COLO829 (cell line): ENCODE measurements at regions not wholly inside any gene's neighbourhood (a gene's known extent, or its start where the extent isn't known, plus 50 kb on each side); places are given as distances from the start of the nearest gene placed in this dataset.
"Not testable (repeated sequence)": the region's sequence is repeated elsewhere in the genome, so short reads cannot be mapped to it uniquely, and the experiment has no call there.

ENCODE experiments used
- DNase-seq: peaks from one replicate; pipeline ENCODE4 v3.0.0; 2012; ENCODE audit warnings: low spot score

- DNase-seq = no peak
Observed at GRCh38 chr2:171266102-171266501, 105.4 kb upstream of the TLK1 start.

DNA sequence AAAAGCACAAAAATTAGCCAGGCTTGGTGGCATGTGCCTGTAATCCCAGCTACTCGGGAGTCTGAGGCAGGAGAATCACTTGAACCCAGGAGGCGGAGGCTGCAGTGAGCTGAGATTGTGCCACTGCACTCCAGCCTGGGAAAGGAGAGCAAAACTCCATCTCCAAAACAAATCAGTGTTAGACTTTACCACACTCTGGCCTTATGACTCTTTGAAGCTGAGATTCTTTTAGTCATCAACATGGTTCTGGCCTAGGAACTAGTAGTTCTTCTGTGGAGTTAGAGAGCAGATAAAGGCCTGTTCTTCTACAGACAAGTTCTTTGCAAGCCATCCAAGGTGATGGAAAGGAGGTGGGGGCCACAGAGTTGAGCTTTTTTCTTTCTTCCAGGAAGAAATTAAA is 100.8 kb upstream of the TLK1 start:
- DNase-seq = not testable (repeated sequence)

DNA sequence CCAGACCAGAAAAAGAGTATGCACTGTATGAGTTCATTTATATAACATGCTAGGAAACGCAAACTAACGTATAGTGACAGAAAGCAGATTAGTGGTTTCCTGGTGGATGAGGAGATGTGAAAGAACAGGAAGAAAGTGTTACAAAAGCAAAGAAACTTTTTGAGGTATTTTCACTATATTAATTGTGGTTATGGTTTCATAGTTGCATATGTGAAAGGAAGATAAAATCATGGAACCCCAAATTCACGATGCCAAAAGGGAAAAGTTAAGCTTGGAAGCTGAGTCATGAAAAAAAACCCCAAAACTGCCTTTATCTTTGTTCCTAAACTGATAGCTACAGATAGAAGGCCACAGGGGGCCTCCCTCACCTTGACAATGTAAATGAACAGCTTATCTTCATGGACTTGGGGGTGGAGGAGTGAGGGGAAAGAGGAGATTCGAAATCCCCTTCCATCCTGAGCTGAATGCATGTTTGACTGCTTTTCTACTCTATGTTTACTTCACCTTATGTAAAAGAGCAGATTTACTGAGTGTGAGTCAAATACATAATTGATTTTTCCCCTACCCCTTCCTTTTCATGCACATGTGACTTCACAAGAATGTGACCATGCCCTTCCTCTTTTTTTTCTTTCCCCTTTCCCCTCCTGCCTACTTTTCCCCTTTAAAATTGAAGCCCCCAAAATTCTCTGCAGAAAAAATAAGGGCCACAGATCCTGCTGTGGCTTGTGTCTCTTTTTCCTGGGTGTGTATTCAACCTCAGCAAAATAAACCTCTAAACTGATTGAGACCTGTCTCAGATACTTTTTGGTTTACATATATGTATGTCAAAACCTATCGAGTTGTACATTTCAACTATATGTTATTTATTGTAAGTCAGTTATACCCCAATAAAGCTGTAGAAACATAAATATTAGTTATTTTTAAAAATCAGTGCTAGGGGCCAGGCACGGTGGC is 100.1 kb upstream of the TLK1 start:
- no peak for DNase-seq

DNA sequence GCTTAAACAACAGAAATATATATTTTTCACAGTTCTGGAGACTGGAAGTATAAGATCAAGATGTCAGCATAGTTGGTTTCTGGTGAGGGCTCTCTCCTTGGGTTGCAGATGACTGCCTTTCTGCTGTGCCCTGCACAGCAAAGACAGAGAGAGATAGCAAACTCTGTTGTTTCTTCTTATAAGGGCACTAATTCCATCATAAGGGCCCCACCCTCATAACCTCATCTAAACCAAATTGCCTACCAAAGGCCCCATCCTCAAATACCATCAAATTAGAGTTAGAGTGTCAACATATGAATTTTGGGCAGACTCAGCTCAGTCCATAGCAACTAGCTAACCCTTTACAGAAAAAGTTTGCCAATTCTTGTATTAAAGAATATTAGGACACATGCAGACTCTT is 94.0 kb upstream of the TLK1 start:
- DNase-seq = no peak

DNA sequence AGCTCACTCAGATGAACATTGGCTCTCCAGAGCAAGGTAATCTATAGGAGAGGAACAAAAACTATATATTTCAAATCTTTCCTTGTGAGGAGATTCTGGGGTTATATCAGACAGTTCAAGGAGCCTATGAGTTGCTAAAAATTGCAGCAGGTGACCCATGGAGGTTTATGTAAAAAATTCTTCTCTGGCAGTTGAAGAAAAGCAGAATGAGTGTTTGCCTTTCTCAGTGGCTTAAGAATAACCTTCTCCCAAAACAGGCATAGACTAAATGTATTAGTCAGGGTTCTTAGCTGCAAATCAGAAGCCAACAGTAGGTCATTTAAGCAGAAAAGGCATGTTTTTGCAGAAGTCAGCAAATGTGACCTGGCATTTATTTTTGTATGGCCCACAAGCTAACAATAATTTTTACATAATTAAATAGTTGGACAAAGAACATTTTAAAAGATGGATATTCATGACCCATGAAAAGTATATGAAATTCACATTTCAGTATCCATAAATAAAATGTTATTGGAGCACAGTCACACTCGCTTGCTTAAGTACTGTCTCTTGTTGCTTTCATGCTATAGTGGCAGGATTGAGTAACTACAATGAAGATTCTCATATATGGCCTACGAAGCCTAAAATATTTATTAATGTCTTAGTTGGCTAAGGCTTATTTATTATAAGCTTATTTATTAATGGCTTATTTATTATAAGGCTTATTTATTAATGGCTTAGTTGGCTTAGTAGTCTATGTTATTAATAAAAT is 93.4 kb upstream of the TLK1 start:
- DNase-seq = no peak

DNA sequence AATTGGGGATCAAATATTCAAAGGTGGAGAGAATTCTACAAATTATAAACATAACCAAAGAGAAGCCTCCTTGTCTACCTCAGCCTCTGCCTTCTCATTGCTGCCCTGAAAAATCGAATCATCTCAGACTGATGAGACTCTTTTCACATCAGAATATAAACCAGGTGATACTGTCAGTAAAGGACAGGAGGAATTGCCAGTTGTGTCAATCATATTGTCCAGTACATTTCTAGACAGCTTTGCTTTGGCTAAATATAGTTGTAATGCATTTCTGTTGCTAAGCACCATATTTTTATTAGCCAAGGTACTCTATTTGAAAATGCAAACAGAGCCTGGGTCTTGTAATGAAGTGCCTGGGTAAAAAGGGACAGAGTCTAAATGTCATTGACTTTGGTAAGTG is 92.6 kb upstream of the TLK1 start:
- DNase-seq = no peak

DNA sequence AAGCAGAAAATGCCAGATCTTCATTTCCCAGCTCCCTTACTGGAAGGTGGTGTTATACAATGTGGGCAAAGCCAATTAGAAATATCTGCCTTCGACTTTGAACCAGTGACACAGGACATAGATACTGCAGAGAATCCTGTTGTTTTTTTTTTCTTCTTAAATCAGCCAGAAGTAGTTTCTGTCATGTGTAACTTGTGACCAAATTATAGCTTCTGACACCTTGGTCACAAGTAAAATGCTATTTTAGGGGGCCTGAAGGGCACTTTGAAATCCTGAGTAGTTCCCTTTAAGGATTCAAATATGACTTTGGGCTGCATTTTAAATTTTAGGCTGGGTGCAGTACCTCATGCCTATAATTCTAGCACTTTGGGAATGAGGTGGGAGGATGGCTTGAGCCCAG is 89.0 kb upstream of the TLK1 start:
- no peak for DNase-seq

DNA sequence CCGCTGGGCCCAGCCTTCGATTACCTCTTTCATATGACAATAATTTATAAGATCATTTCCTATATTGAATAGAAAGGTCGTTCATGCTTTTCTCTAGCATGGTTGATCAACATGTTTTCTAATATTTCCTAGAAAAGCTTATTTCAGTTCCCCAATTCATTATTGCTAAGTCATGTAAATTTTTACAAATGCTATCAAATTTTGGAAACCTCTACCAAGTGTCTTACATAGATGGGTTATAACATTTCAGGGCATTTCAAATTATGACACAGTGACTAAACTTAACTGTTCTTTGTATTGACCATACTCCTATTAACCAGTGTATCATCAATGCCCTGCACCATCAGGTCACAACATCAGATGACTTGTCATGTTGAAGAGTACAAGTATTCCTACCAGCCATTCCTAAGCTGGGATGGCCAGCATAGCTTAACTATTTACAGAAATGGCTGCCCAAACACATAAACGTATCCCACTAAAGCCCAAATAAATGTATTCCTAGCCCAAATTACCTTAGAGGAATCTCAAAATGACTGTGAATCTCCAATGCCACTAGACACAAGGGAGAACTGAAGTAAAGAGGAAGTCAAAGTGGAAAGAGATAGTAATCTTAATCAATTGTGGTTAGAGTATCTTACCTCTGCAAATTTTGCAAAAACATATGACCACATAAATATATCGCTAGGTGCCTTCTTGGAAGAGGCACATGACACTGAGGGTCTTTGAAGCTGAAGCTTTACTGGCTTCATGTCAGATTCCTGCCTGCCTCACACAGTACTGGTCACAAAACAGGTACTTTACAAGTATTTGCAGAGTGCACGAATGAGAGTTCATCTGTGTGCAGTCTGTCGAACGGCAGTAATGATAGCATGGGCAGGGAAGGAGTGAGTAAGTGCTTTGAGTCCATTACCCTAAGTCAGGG is 87.3 kb upstream of the TLK1 start:
- DNase-seq = no peak

DNA sequence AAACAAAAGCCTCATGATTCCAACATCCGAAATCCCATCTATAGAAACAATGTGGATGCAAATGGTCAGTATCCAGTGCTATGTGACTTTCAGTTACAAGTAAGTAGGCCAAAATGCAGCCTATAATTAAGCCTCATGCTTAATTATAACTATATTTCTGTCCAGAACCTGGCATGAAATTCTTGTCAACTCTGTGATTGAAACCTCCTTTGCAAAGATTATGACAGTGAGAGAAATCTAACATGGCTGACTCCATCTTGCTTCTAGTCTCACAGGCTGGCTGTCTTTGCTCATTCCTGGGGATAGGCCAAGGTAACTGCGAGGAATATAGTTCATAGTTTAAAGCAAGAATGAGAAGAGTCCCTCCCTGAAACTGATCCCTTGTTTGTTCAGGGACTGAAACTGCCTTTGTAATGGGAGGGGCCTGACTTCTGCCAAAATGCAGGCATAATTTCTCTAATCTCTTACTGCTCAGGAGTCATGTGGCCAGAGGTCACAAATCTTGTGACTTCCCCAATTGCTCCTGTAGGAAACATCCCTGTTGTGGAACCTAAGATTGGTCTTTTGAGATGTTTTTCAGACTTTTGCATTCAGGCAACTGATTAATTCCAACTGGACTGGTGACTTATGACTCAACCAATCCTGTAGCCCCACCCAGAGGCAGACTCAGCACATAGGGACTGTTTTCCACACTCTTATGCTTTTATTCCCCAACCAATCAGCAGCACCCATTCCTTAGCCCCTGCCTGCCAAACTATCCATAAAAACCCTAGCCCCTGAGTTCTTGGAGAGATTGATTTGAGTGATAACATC is 84.5 kb upstream of the TLK1 start:
- DNase-seq = peak; percentile 32

DNA sequence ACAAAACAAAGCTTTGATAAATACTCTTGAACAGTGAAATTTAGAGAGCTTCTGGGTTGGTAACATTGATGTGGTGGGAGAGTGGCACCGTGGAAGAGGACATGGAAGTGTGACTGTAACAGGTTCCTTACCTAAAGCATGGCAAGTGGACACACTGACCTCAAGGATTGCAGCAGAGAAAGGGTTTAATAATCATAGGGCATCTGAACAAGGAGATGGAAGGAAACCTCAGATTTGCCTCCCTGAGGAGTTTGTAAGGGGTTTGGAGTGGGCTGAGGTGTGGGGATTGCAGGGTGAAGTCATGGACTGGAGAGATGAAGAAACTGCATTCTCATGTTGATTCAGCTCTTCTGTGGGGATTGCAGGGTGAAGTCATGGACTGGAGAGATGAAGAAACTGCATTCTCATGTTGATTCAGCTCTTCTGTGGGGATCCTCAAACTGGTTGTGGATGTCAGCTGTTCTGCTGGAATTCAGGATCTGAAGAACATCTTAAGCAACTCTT is 83.8 kb upstream of the TLK1 start:
- no peak for DNase-seq

DNA sequence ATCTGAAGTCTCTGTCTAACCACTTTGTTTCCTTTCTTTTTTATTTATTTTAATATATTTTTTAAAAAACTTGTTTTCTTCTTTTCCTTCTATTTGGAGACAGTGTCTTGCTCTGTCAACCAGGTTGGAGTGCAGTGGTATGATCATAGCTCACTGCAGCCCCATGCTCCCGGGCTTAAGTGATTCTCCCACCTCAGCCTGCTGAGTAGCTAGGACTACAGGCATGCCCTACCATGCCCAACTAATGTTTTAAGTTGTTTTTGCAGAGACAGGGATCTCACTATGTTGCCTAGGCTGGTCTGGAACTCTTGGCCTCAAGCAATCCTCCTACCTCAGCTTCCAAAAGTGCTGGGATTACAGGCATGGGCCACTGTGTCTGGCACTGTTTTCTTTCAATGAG is 81.1 kb upstream of the TLK1 start:
- DNase-seq = no peak

DNA sequence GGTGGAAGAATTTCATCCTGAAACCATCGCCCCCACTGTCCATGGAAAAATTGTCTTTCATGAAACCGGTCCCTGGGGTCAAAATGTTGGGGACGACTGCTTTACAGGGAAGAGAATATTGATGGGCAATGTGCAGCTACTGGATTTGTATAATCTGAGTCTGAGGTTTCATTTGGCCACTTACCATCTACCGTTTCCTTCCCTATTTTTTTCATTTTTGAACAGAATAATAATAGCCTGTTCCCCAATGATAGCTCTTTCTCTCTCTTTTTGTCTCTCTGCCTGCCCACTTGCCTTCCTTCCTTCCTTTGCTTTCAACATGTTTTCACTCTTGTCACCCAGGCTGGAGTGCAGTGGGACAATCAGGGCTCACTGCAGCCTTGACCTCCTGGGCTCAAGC is 78.3 kb upstream of the TLK1 start:
- DNase-seq = no peak

- DNase-seq = no peak
Observed at GRCh38 chr2:171237751-171238505, 77.2 kb upstream of the TLK1 start.

GRCh38 chr2:171235262-171235881 is 74.7 kb upstream of the TLK1 start:
- no peak for DNase-seq

DNA sequence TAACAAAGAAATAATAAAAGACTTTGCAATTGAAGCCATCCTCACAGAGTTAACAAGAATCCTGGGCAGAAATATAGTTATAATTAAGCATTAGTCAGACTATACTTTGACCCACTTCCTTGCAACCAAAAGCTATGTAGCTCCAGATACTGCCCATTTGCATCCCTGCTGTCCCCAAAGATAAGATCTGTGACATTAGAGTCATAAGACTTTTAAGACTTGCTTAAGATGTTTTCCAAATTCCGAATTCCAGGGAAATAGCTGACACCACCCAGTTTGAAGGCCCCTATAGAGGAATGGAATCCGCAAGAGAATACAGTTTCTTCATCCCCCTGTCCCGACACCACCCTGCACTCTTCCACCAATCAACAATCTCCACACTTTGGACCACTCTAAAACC is 69.5 kb upstream of the TLK1 start:
- DNase-seq = no peak

DNA sequence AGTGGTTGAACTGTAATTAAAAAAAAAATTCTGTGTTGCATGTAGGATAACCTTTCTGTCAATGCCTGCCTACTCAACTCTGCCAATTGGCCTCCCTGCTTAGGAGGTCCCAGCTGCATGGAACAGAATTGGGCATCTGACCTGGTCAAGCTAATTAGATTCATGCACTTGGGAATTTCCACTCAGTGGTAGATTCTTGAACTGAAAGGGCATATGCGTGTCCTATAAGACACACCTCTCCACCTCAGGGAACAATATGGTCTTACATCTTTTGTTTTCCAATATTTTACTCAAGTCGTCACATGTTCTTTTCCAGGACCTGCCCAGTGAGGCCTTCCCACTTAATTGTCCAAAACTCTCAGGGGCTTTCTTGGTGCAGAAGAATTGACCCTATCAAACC is 68.1 kb upstream of the TLK1 start:
- DNase-seq = no peak

DNA sequence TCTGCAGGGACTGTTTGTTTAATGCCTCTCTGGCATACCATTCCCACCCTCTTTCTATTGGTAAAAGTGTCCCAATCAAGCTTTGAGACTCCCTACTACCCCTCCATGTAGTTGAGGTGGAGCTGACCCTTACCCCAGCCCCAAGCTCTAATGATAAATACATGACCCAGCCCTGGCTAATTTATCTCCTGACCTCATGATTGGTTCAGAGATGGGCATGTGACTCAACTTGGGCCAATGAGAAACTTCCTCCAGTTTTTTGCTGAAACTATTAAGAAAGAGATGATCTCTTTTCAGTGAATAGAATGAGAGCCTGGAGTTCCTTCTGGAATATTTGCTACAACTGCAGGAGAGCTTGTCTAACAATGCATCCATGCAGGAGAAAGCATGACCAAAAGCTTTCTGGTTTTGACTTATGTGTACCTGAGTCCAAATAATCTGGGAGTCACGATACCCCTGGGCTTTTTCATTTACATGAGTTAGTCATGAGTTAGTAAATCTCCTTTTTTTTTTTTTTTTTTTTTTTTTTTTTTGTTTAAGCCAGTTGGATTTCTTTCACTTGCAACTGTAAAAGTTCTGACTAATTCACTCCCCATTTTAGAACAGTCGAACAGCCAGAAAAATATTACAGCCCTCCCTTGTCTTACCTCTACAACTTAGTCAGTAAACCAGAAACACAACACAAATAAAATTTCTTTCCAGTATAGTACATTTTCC is 66.5 kb upstream of the TLK1 start:
- no peak for DNase-seq

DNA sequence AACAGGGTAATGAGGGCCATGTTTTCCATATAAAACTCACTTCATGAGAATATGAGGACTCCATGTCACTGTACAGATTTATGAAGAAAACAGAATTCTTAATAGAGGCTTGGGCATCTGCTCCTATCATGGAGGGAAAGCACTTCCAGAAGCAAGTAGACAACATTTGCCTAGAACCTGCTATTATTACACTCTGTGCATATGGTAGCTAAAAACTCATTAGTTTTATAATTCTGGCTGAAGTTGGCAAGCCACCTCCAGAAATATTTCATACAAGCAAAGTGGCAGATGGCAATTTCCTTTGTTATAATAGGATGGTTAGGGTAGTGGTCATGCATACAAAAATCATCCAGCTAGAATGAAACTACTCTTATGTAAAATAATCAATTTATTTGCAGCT is 65.8 kb upstream of the TLK1 start:
- DNase-seq = no peak

- no peak for DNase-seq
Observed at GRCh38 chr2:171225989-171226388, 65.3 kb upstream of the TLK1 start.
